Kidney (tissue), 13 donors: ENCODE measurements at regions not wholly inside any gene's neighbourhood (a gene's known extent, or its start where the extent isn't known, plus 50 kb on each side); places are given as distances from the start of the nearest gene placed in this dataset.
"Not testable (repeated sequence)": the region's sequence is repeated elsewhere in the genome, so short reads cannot be mapped to it uniquely, and the experiment has no call there.

Experiments
- DNase-seq, 5 donors: peaks; one replicate each; pipeline ENCODE4 v3.0.0-alpha.2; 2013 to 2020
- FAIRE-seq: peaks from 2 replicates; lab custom pipeline; 2012; peaks lifted over from hg19 to GRCh38; lab: Jason Lieb, UNC
- H3K27ac ChIP-seq, 2 donors: one replicate each; pipeline ENCODE4 v1.7.0; 2013; ENCODE audit warnings: low read depth in 2 of 2, low read length in 2 of 2, inconsistent platforms in 1 of 2
- H3K27me3 ChIP-seq: one replicate; pipeline ENCODE4 v1.7.1; 2013; ENCODE audit warnings: low read length, inconsistent platforms; ENCODE audit not compliant: control insufficient read depth, insufficient read depth
- H3K36me3 ChIP-seq, 3 donors: one replicate each; pipeline versions ENCODE4 v1.7.0 to v1.7.1; 2013; ENCODE audit warnings: low read length in 3 of 3, control low read depth in 1 of 3, inconsistent platforms in 1 of 3; ENCODE audit not compliant: insufficient read depth in 3 of 3, control insufficient read depth in 2 of 3
- H3K4me1 ChIP-seq, 3 donors: one replicate each; pipeline versions ENCODE4 v1.7.0 to v1.7.1; 2013; ENCODE audit warnings: low read length in 3 of 3, inconsistent platforms in 1 of 3, low read depth in 1 of 3; ENCODE audit not compliant: control insufficient read depth in 2 of 3, insufficient read depth in 2 of 3
- H3K4me3 ChIP-seq, 3 donors: one replicate each; pipeline versions ENCODE4 v1.7.0 to v1.8.1; 2013; ENCODE audit warnings: low read length in 3 of 3, control low read depth in 1 of 3, inconsistent platforms in 1 of 3
- H3K9ac ChIP-seq, 3 donors: one replicate each; pipeline versions ENCODE4 v1.7.0 to v1.7.1; 2013; ENCODE audit warnings: low read length in 3 of 3, control low read depth in 1 of 3, inconsistent platforms in 1 of 3
- H3K9me3 ChIP-seq, 3 donors: one replicate each; pipeline versions ENCODE4 v1.7.0 to v1.7.1; 2013; ENCODE audit warnings: low read length in 3 of 3, control low read depth in 1 of 3, inconsistent platforms in 1 of 3; ENCODE audit not compliant: control insufficient read depth in 2 of 3, insufficient read depth in 1 of 3
- intact Hi-C: fragments of 100-400 bp; cut with DNase I; formaldehyde crosslinking; loops from one replicate; pipeline ENCODE4 v1.11.1; 2022
- TF ChIP-seq, protein P1 (sequence below): IDR thresholded peaks from 3 replicates; pipeline ENCODE4 v1.5.1; 2012; ENCODE audit warnings: mild to moderate bottlenecking, moderate library complexity, borderline replicate concordance; ENCODE audit not compliant: insufficient read depth; ENCODE audit errors: extremely low read depth
- donor health status: control.
- donor health status: control.
- donor health status: control.
- donor health status: control.
- donor health status: control.
- donor health status: DM: yes; HTN: yes; CAD: no.
- donor health status: Normal renal cell carcinoma (clear cell type).

DNA sequence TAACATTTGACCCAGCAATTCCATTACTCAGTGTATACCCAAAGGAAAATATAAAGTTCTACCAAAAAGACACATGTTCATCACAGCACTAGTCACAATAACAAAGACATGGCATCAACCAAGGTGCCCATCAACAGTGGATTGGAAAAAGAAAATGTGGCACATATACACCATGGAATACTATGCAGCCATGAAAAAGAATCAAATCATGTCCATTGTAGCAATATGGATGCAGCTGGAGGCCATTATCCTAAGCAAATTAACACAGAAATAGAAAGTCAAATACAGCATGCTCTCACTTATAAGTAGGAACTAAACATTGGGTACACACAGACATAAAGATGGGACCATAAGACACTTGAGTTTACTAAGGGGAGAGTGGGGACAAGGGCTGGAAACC is 441.9 kb upstream of the ID4 start:
- Histone ChIP-seq H3K27ac (no peak overlapping the region), H3K4me3 (no peak overlapping the region), H3K9me3 (no peaks in the 10 kb centered on the region), H3K9ac (no peak overlapping the region), H3K27me3 (no peaks in the 10 kb centered on the region), H3K4me1 (no peaks in the 10 kb centered on the region), H3K36me3 (no peaks in the 10 kb centered on the region)
- TF ChIP-seq, protein P1, sequence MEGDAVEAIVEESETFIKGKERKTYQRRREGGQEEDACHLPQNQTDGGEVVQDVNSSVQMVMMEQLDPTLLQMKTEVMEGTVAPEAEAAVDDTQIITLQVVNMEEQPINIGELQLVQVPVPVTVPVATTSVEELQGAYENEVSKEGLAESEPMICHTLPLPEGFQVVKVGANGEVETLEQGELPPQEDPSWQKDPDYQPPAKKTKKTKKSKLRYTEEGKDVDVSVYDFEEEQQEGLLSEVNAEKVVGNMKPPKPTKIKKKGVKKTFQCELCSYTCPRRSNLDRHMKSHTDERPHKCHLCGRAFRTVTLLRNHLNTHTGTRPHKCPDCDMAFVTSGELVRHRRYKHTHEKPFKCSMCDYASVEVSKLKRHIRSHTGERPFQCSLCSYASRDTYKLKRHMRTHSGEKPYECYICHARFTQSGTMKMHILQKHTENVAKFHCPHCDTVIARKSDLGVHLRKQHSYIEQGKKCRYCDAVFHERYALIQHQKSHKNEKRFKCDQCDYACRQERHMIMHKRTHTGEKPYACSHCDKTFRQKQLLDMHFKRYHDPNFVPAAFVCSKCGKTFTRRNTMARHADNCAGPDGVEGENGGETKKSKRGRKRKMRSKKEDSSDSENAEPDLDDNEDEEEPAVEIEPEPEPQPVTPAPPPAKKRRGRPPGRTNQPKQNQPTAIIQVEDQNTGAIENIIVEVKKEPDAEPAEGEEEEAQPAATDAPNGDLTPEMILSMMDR, result no peak
- intact Hi-C loops, result no loop called here
- FAIRE-seq (no peak), DNase-seq (no peak)

DNA sequence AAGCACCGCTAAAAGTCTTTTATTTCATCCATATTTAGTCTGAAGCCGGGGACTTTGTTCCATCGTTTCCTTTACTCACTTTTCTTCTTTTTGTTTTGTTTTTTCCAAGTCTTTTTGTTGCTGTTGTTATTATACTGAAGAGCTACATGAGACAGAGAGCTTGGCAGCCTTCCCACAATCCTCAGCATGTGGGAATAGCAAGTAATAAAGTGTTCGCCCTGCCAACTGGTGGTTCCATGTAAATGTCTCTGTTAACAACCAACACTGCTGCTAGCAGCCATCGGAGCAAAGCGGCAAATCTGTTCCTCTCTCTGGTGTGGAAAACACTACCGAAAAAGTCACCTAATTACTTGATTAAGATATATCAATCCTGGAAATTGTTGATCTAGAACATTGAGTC is 437.8 kb upstream of the ID4 start:
- Histone ChIP-seq H3K4me3 (no peak overlapping the region), H3K9ac (no peak overlapping the region), H3K27me3 (no peaks in the 10 kb centered on the region), H3K9me3 (peaks cover 0 to 2% (median 0%) of the 10 kb centered on the region in 3 donors), H3K27ac (no peak overlapping the region), H3K4me1 (no peaks in the 10 kb centered on the region), H3K36me3 (no peaks in the 10 kb centered on the region)
- intact Hi-C loops, result no loop called here
- TF ChIP-seq, protein P1, result no peak
- no peak for DNase-seq
- FAIRE-seq, result no peak

DNA sequence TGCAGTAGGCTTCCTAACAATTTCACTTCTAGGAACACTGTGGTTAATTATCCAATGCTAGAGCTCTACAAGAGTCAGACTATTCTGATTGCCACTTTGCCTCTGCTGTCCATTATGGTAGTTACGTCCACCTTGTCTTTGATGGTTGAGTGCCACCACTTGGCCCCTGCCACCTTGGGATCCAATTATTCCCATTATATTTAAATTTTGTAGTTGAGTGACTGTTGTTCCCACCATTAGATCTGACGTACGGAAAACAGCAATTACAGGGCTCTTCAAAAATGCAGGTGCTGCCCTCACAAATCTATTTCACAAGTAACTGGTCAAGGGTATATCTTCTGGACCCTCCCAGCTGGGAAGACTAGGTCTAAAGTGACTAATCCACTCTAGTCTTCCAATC is 432.3 kb upstream of the ID4 start:
- H3K36me3 ChIP-seq, intact Hi-C loops, DNase-seq, H3K4me1 ChIP-seq, FAIRE-seq, H3K9ac ChIP-seq, H3K27ac ChIP-seq, H3K27me3 ChIP-seq, H3K4me3 ChIP-seq: not testable (repeated sequence)
- peaks cover 0 to 15% (median 0%) of the 10 kb centered on the region in 3 donors for H3K9me3 ChIP-seq

DNA sequence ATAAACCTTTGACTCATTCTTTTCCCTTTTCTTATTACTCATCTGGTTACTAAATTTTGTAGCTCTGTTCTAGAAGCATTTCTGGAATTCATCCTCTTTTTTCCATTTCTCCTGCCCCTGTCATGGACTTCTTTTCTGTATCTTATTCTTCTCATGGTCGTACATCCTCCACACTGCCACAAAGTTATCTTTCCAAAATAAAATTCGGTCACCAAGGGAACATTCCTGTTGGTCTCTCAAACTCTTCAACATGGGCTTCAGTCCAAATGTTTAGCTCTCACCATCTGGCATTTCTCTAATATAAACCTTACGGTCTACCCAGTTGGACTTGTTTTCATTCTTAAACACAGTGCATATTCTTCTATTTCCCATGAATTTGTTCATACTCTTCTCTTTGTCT is 428.8 kb upstream of the ID4 start:
- H3K4me1 ChIP-seq, result no peaks in the 10 kb centered on the region
- peaks cover 0 to 15% (median 0%) of the 10 kb centered on the region in 3 donors for H3K9me3 ChIP-seq
- no peak overlapping the region for H3K9ac ChIP-seq
- no peak for FAIRE-seq
- H3K36me3 ChIP-seq, result no peaks in the 10 kb centered on the region
- intact Hi-C loops, result no loop called here
- H3K27ac ChIP-seq, result no peak overlapping the region
- no peak overlapping the region for H3K4me3 ChIP-seq
- no peaks in the 10 kb centered on the region for H3K27me3 ChIP-seq
- TF ChIP-seq, protein P1, result no peak
- no peak for DNase-seq
